SK-N-SH treated with all-trans-retinoic acid at 6 μM for 48 hours (cell line): ENCODE measurements at regions not wholly inside any gene's neighbourhood (a gene's known extent, or its start where the extent isn't known, plus 50 kb on each side); places are given as distances from the start of the nearest gene placed in this dataset.

Source experiments
- ATAC-seq: fragments of 200-7000 bp; cut with Tn5 transposase; 3 replicates; pipeline ENCODE4 v1.9.1; 2020; ENCODE audit warnings: mild to moderate bottlenecking, moderate library complexity
- BACH2 ChIP-seq: fragments of 250-450 bp; sonication (Bioruptor Pico); IDR thresholded peaks from 2 replicates; pipeline ENCODE4 v1.9.0; 2021; ENCODE audit warnings: mild to moderate bottlenecking, borderline replicate concordance
- CSDC2 ChIP-seq: fragments of 250-450 bp; sonication (Bioruptor Pico); IDR thresholded peaks from 2 replicates; pipeline ENCODE4 v1.5.0; 2020; ENCODE audit warnings: mild to moderate bottlenecking, moderate library complexity
- ESRRG ChIP-seq: fragments of 250-450 bp; sonication (Bioruptor Pico); IDR thresholded peaks from 2 replicates; pipeline ENCODE4 v1.6.1; 2021; ENCODE audit warnings: mild to moderate bottlenecking
- OSR1 ChIP-seq: fragments of 250-450 bp; sonication (Bioruptor Pico); IDR thresholded peaks from 2 replicates; pipeline ENCODE4 v1.8.0; 2022; ENCODE audit warnings: moderate library complexity, mild to moderate bottlenecking, inconsistent platforms
- RARB ChIP-seq: fragments of 250-450 bp; sonication (Bioruptor Pico); IDR thresholded peaks from 2 replicates; pipeline ENCODE4 v1.8.0; 2021; ENCODE audit warnings: mild to moderate bottlenecking, moderate library complexity
- SNAI2 ChIP-seq: fragments of 250-450 bp; sonication (Bioruptor Pico); IDR thresholded peaks from 2 replicates; pipeline ENCODE4 v1.5.0; 2020; ENCODE audit warnings: mild to moderate bottlenecking, moderate library complexity
- TCF4 ChIP-seq: fragments of 250-450 bp; sonication (Bioruptor Pico); IDR thresholded peaks from 2 replicates; pipeline ENCODE4 v1.8.0; 2021; ENCODE audit warnings: mild to moderate bottlenecking, moderate library complexity, borderline replicate concordance
- ZC3H10 ChIP-seq: fragments of 250-450 bp; sonication (Bioruptor Pico); IDR thresholded peaks from 2 replicates; pipeline ENCODE4 v1.5.1; 2021; ENCODE audit warnings: mild to moderate bottlenecking, moderate library complexity
- ZFP3 ChIP-seq: fragments of 250-450 bp; sonication (Bioruptor Pico); IDR thresholded peaks from 2 replicates; pipeline ENCODE4 v1.5.0; 2020; ENCODE audit warnings: mild to moderate bottlenecking, moderate library complexity
- ZFP30 ChIP-seq: fragments of 450-650 bp; formaldehyde crosslinking; IDR thresholded peaks from 2 replicates; pipeline ENCODE4 v1.5.0; 2022; ENCODE audit warnings: mild to moderate bottlenecking, moderate library complexity
- ZNF565 ChIP-seq: fragments of 450-650 bp; formaldehyde crosslinking; conservative IDR thresholded peaks from 2 replicates; pipeline ENCODE4 v1.5.0; 2020; ENCODE audit warnings: low read depth, mild to moderate bottlenecking, moderate library complexity
- ZNF70 ChIP-seq: fragments of 450-650 bp; formaldehyde crosslinking; IDR thresholded peaks from 2 replicates; pipeline ENCODE4 v1.5.0; 2020; ENCODE audit warnings: mild to moderate bottlenecking, moderate library complexity
- ZNF8 ChIP-seq: fragments of 450-650 bp; formaldehyde crosslinking; IDR thresholded peaks from 2 replicates; pipeline ENCODE4 v1.5.0; 2020; ENCODE audit warnings: mild to moderate bottlenecking, moderate library complexity
- TF ChIP-seq, protein P1 (sequence below): fragments of 250-450 bp; sonication (Bioruptor Pico); IDR thresholded peaks from 2 replicates; pipeline ENCODE4 v1.8.0; 2021; ENCODE audit warnings: low read depth, mild to moderate bottlenecking, moderate library complexity, borderline replicate concordance
- TF ChIP-seq, protein P2 (sequence below): fragments of 250-450 bp; sonication (Bioruptor Pico); IDR thresholded peaks from 2 replicates; pipeline ENCODE4 v1.5.0; 2020; ENCODE audit warnings: mild to moderate bottlenecking, moderate library complexity
- TF ChIP-seq, protein P3 (sequence below): fragments of 250-450 bp; sonication (Bioruptor Pico); IDR thresholded peaks from 2 replicates; pipeline ENCODE4 v1.5.1; 2021; ENCODE audit warnings: mild to moderate bottlenecking, moderate library complexity
- TF ChIP-seq, protein P4 (sequence below): fragments of 250-450 bp; sonication (Bioruptor Pico); IDR thresholded peaks from 2 replicates; pipeline ENCODE4 v1.8.0; 2020; ENCODE audit warnings: mild to moderate bottlenecking, moderate library complexity, borderline replicate concordance
- TF ChIP-seq, protein P5 (sequence below): fragments of 250-450 bp; sonication (Bioruptor Pico); IDR thresholded peaks from 2 replicates; pipeline ENCODE4 v1.5.1; 2020; ENCODE audit warnings: low read depth, mild to moderate bottlenecking, moderate library complexity

DNA sequence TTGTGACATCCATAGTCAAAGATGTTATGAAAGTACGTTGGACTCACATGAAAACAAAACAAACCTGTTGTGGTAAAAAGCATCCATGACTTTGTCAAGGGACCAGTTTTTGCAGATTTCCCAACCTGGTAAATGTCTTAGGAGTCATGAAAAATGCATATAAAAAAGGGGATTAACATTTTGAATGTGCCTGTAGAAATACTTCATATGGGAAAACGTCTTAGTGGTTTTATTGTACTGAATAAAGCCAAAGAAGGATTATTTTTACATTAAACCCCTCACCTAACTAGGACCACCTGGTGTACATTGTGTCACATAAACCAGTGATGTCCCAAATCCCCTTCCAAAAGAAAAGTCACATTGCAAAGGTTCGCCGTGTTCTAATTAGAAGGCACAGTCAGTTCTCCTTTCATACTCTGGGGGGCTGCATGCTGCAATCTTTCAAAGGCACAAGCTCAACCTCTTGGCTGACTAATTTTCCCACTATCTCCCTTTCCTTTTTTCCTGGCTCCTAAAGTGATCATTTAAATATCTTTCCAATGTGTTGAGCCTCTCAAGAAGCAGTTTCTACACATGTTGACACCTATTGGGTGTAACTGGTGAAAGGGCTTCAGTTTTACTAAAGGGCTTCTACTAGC is 119.8 kb upstream of the SPAG17 start (continued):
- TF ChIP-seq, protein P1, sequence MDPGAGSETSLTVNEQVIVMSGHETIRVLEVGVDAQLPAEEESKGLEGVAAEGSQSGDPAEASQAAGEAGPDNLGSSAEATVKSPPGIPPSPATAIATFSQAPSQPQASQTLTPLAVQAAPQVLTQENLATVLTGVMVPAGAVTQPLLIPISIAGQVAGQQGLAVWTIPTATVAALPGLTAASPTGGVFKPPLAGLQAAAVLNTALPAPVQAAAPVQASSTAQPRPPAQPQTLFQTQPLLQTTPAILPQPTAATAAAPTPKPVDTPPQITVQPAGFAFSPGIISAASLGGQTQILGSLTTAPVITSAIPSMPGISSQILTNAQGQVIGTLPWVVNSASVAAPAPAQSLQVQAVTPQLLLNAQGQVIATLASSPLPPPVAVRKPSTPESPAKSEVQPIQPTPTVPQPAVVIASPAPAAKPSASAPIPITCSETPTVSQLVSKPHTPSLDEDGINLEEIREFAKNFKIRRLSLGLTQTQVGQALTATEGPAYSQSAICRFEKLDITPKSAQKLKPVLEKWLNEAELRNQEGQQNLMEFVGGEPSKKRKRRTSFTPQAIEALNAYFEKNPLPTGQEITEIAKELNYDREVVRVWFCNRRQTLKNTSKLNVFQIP (CRISPR knock-in tag), result no peak
- TF ChIP-seq, protein P2, sequence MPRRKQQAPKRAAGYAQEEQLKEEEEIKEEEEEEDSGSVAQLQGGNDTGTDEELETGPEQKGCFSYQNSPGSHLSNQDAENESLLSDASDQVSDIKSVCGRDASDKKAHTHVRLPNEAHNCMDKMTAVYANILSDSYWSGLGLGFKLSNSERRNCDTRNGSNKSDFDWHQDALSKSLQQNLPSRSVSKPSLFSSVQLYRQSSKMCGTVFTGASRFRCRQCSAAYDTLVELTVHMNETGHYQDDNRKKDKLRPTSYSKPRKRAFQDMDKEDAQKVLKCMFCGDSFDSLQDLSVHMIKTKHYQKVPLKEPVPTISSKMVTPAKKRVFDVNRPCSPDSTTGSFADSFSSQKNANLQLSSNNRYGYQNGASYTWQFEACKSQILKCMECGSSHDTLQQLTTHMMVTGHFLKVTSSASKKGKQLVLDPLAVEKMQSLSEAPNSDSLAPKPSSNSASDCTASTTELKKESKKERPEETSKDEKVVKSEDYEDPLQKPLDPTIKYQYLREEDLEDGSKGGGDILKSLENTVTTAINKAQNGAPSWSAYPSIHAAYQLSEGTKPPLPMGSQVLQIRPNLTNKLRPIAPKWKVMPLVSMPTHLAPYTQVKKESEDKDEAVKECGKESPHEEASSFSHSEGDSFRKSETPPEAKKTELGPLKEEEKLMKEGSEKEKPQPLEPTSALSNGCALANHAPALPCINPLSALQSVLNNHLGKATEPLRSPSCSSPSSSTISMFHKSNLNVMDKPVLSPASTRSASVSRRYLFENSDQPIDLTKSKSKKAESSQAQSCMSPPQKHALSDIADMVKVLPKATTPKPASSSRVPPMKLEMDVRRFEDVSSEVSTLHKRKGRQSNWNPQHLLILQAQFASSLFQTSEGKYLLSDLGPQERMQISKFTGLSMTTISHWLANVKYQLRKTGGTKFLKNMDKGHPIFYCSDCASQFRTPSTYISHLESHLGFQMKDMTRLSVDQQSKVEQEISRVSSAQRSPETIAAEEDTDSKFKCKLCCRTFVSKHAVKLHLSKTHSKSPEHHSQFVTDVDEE (CRISPR knock-in tag), result no peak
- no peak for TF ChIP-seq TCF4 (CRISPR knock-in tag)

DNA sequence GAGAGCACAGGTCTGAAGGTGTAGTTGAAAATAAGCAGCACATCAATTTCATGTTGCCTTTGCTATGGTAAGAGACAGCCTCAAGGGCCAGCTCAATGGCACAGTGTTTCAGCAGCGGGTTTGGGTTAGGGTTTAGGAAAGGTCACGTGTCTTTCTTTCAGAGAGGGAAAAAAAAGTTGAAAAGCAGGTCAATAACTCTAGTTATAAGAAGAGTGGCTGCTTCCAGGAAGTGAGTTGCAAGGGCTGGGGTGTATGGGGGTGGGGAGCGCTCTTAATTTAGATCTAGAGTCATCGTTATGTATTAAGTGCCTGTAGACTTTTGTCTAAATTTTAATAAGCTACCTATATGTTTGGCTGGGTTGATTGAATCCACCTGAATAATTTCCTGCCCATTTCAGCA is 118.5 kb upstream of the SPAG17 start:
- no peak for ATAC-seq
- TF ChIP-seq, protein P3, sequence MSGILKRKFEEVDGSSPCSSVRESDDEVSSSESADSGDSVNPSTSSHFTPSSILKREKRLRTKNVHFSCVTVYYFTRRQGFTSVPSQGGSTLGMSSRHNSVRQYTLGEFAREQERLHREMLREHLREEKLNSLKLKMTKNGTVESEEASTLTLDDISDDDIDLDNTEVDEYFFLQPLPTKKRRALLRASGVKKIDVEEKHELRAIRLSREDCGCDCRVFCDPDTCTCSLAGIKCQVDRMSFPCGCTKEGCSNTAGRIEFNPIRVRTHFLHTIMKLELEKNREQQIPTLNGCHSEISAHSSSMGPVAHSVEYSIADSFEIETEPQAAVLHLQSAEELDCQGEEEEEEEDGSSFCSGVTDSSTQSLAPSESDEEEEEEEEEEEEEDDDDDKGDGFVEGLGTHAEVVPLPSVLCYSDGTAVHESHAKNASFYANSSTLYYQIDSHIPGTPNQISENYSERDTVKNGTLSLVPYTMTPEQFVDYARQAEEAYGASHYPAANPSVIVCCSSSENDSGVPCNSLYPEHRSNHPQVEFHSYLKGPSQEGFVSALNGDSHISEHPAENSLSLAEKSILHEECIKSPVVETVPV, result no peak
- TF ChIP-seq ZFP30 (CRISPR knock-in tag) (no peak), CSDC2 (no peak), ZNF70 (CRISPR knock-in tag) (no peak), ZFP3 (CRISPR knock-in tag) (no peak), ZC3H10 (CRISPR knock-in tag) (no peak), ZNF8 (CRISPR knock-in tag) (no peak), ZNF565 (CRISPR knock-in tag) (no peak), ESRRG (CRISPR knock-in tag) (no peak), OSR1 (no peak), BACH2 (no peak), SNAI2 (CRISPR knock-in tag) (no peak), RARB (CRISPR knock-in tag) (no peak)
- TF ChIP-seq, protein P1 (CRISPR knock-in tag), result no peak
- TF ChIP-seq, protein P2 (CRISPR knock-in tag), result no peak
- TF ChIP-seq, protein P4, sequence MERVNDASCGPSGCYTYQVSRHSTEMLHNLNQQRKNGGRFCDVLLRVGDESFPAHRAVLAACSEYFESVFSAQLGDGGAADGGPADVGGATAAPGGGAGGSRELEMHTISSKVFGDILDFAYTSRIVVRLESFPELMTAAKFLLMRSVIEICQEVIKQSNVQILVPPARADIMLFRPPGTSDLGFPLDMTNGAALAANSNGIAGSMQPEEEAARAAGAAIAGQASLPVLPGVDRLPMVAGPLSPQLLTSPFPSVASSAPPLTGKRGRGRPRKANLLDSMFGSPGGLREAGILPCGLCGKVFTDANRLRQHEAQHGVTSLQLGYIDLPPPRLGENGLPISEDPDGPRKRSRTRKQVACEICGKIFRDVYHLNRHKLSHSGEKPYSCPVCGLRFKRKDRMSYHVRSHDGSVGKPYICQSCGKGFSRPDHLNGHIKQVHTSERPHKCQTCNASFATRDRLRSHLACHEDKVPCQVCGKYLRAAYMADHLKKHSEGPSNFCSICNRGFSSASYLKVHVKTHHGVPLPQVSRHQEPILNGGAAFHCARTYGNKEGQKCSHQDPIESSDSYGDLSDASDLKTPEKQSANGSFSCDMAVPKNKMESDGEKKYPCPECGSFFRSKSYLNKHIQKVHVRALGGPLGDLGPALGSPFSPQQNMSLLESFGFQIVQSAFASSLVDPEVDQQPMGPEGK, result no peak
- TF ChIP-seq, protein P5, sequence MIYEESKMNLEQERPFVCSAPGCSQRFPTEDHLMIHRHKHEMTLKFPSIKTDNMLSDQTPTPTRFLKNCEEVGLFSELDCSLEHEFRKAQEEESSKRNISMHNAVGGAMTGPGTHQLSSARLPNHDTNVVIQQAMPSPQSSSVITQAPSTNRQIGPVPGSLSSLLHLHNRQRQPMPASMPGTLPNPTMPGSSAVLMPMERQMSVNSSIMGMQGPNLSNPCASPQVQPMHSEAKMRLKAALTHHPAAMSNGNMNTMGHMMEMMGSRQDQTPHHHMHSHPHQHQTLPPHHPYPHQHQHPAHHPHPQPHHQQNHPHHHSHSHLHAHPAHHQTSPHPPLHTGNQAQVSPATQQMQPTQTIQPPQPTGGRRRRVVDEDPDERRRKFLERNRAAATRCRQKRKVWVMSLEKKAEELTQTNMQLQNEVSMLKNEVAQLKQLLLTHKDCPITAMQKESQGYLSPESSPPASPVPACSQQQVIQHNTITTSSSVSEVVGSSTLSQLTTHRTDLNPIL (CRISPR knock-in tag), result no peak
